Muscle of arm (tissue), 1 donor: ENCODE measurements at regions not wholly inside any gene's neighbourhood (a gene's known extent, or its start where the extent isn't known, plus 50 kb on each side); places are given as distances from the start of the nearest gene placed in this dataset.
"Not testable (repeated sequence)": the region's sequence is repeated elsewhere in the genome, so short reads cannot be mapped to it uniquely, and the experiment has no call there.

Source experiments
- DNase-seq: peaks from one replicate; pipeline ENCODE4 v3.0.0-alpha.2; 2013

GRCh38 chr3:6769532-6770396 is 91.2 kb upstream of the GRM7 start:
- not testable (repeated sequence) for DNase-seq

- no peak for DNase-seq
Measured at GRCh38 chr3:6770397-6770690, 90.6 kb upstream of the GRM7 start.

GRCh38 chr3:6771171-6771570 is 89.7 kb upstream of the GRM7 start:
- no peak for DNase-seq

- no peak for DNase-seq
Measured at GRCh38 chr3:6779140-6779539, 81.8 kb upstream of the GRM7 start.

GRCh38 chr3:6781092-6781491 is 79.8 kb upstream of the GRM7 start:
- DNase-seq, result no peak

- DNase-seq, result no peak
Measured at GRCh38 chr3:6785726-6786125, 75.2 kb upstream of the GRM7 start.

GRCh38 chr3:6791161-6791560 is 69.8 kb upstream of the GRM7 start:
- peak; percentile 7 for DNase-seq

- DNase-seq, result peak; percentile 20
Measured at GRCh38 chr3:6799264-6799915, 61.5 kb upstream of the GRM7 start.

- no peak for DNase-seq
Measured at GRCh38 chr3:6803619-6804018, 57.3 kb upstream of the GRM7 start.

GRCh38 chr3:6805236-6805635 is 55.7 kb upstream of the GRM7 start:
- no peak for DNase-seq

- no peak for DNase-seq
Measured at GRCh38 chr3:6806991-6807390, 53.9 kb upstream of the GRM7 start.

- DNase-seq, result peak; percentile 10
Measured at GRCh38 chr3:6807967-6808588, 52.8 kb upstream of the GRM7 start.

- DNase-seq, result no peak
Measured at GRCh38 chr3:6809349-6809748, 51.6 kb upstream of the GRM7 start.
